PC-9 (cell line): ENCODE measurements at regions not wholly inside any gene's neighbourhood (a gene's known extent, or its start where the extent isn't known, plus 50 kb on each side); places are given as distances from the start of the nearest gene placed in this dataset.

ENCODE experiments used
- CTCF ChIP-seq: fragments of 200-600 bp; sonication (generic); conservative IDR thresholded peaks from 2 replicates; pipeline ENCODE4 v1.6.1; 2017; ENCODE audit warnings: mixed run types, antibody characterized with exemption, mild to moderate bottlenecking, moderate library complexity
- EZH2 ChIP-seq: fragments of 200-600 bp; sonication (generic); IDR thresholded peaks from 2 replicates; pipeline ENCODE4 v1.8.0; 2017; ENCODE audit warnings: antibody characterized with exemption, low read depth

- TF ChIP-seq CTCF (no peak), EZH2 (no peak)
Observed at GRCh38 chr4:163863082-163863481, 368.6 kb downstream of the TMA16 start.
